NCI-H510A treated with DMSO at 0.1 percent for 48 hours (cell line): ENCODE measurements at regions not wholly inside any gene's neighbourhood (a gene's known extent, or its start where the extent isn't known, plus 50 kb on each side); places are given as distances from the start of the nearest gene placed in this dataset.

Source experiments
- DNase-seq: peaks from one replicate; lab custom pipeline; 2025; lab: John Stamatoyannopoulos, UW

DNA sequence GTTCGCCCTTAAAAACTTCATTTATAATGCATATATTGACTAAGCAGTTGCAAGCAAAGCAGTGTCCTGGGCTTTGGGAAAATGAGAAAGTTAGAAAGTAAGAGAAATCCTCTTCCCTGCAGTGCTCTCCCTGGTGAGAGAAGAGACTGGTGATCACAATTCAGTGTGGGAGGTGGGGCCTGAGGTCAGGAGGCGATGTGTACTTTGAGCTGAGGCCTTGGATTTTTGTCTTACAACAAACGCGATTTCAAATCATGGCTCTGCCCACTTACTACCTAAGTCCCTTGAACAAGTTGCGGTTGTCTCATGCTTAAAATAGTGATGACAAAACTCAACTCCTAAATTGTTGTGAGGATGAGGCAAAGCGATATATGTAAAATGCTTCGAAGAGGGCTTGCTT lies 316.3 kb upstream of the NECTIN3 start:
- no peak for DNase-seq

DNA sequence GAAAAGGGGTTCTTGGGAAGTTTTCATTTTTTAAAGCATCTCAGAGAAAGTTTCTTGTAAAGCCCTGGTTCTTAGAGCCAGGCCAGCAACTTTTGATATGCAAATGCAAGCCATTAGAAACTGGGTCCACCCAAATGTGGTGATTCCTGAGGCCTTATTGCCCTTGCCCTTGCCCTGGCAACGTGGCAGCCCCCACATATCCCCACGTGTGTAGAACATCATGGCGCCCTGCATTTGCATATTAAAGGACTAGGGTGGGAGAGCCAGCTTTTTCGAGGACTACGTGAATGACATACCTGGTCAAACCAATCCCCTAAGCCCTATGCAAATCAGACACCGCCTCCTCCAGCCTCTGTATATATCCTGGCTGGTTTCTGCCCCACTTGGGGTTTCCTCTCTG lies 314.9 kb upstream of the NECTIN3 start:
- DNase-seq, result no peak

- no peak for DNase-seq
Observed at GRCh38 chr3:110758208-110758607, 313.4 kb upstream of the NECTIN3 start.

- DNase-seq, result no peak
Observed at GRCh38 chr3:110767156-110767555, 304.5 kb upstream of the NECTIN3 start.

GRCh38 chr3:110767838-110768237 lies 303.8 kb upstream of the NECTIN3 start:
- DNase-seq, result no peak

DNA sequence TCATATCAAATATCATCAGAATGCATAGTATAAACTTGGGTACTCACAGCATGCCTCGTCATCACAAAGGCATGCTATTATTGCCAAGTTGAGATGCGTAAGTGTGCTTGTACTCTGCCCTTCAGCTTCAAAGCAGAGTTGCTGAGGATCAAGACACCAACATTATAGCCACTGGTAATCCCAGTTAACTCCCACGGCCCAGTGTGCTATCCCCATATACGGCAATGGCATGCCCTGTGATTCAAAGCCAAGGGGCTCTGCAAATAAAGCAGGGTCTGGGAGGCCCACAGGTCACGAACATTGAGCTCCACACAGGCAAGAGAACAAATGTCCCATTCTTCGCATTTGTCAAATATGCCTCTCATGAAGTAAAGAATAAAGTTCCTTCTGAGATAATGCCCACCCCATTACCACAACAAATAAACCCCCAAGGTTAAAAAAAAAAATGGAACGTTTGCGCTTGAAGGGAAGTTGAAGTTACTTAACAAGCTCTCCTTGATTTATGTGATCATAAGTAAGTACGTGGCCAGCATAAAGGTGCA lies 298.1 kb upstream of the NECTIN3 start:
- DNase-seq, result no peak

DNA sequence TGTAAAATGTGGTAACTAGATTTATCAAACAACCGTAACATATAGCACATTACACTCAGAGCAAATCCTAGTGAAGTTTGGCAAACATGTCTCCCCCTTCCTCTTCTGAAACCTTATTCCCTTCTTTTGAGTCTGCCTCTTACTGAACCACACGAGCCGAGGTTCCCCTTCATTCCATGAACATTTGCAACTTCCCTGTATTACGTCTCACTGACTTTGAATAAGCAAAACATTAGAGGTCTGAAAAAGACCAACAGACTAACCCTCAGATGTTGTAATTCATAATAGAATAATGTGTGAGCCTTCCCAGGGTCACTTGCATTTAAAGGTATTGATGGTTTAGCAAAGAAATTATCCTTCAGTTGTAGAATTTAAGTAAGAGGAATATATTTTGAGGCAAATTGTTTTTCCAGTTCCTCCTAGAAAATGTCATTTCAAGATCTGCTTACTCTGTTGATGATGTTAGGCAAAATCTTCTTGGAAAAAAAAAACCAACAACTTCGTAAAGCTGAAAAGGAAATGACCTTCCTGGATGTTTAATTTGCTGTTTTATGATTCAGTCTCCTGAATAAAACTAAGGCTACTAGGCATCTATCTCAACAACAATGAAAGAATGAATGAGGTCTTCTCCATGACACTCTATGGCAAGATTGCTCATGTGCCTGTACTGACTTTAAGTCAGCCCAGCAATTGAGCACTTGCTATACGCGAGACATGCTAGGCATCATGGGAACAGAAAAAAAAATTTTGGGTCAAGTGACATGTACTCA lies 296.9 kb upstream of the NECTIN3 start:
- DNase-seq, result no peak

GRCh38 chr3:110779581-110779980 lies 292.0 kb upstream of the NECTIN3 start:
- no peak for DNase-seq

DNA sequence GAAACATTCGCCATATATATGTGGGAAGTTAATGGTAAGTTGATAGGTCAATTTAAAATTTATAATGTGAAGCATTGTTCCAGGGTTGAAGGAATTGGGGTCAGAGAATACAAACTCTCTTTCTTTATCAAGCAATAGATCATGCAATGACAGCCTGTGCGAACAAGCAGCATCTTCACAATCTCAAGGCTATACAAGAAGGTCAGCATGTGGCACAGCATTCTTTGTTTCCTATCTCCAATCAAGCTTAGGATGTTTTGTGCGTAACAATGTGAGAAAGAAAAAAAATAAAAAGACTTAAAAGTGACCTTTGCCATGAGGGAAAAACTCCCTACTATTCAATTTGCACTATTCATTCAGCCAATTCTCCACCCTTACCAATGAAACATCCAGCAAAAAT lies 288.1 kb upstream of the NECTIN3 start:
- DNase-seq, result no peak

GRCh38 chr3:110788794-110789193 lies 282.8 kb upstream of the NECTIN3 start:
- DNase-seq, result no peak

DNA sequence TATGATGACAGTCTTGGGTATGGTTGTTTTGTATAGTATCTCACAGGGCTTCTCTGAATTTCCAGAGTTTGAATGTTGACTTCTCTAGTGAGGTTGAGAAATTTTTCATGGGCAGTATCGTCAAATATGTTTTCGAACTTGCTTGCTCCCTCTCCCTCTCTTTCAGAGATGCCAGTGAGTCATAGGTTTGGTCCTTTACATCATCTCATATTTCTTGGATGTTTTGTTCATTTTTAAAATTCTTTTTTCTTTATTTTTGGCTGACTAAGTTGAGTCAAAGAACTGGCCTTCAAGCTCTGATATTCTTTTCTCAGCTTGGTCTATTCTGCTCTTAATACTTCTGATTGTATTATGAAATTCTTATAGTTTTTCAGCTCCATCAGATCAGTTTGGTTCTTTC lies 282.3 kb upstream of the NECTIN3 start:
- no peak for DNase-seq

GRCh38 chr3:110790631-110791030 lies 281.0 kb upstream of the NECTIN3 start:
- DNase-seq, result no peak

DNA sequence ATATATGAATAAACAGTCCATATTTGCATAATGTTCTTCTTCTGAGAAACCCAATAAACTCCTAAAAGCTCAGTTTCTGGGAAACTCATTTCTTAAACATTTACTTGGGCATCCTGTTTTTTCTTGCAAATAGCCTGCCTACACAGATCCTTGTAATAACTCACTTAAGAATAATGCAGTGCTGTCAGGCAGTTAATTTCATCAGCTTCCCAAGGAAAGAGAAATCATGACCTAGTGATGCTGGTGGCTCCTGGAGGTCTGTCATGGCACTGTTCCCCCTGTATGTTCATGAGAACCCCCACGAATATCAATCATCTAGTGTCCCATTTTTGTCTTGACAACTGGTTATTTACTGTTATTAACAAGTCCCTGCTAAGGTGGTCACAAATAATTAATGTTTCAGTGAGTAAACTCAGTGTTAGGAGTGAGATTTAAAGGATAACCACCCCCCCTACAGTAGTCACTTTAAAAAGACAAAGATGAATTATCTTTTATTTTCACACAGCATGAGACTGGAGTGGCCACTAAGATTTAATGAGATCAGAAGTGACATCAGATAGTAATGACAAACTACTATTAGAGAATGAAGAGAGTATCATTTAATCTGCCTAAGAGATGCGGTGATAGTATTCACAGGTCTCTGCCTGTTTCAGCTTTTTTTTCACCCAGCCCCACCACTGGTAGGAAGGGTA lies 279.5 kb upstream of the NECTIN3 start:
- DNase-seq, result no peak

DNA sequence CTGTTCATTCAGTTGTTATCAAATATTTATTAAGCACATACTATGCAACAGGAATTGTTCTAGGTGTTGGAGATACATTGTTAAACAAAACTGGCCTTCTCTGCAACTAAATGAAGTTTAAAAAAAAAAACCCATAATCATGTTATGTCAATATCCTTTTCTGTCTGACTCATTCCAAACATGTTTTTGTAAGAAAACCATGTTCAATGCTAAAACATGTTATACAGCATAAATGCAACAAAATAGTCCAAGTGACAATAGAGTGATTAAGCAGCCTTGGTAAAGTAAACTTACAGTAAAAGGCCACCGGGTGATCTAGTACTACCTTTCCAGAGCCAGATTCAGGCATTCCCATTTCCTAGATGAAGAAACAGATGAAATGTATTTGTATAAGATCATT lies 278.0 kb upstream of the NECTIN3 start:
- DNase-seq, result no peak

DNA sequence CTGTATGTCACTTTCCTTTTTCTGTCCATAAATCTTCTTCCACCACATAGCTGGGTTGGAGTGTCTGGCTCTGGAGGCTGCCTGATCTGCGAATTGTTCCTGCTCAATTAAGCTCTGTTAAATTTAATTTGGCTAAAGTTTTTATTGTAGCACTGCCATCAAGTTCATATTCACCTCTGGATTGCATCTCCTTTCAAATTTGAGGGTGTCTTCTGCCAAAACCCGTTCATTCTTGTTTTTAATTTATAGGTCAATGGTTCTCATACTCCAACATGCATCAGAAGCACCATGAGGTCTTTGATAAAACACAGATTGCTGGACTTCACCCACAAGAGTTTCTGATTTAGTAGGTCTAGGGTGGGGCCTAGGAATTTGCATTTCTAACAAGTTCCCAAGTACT lies 276.5 kb upstream of the NECTIN3 start:
- DNase-seq, result no peak

- no peak for DNase-seq
Observed at GRCh38 chr3:110799271-110799670, 272.3 kb upstream of the NECTIN3 start.

GRCh38 chr3:110804856-110805255 lies 266.8 kb upstream of the NECTIN3 start:
- no peak for DNase-seq

DNA sequence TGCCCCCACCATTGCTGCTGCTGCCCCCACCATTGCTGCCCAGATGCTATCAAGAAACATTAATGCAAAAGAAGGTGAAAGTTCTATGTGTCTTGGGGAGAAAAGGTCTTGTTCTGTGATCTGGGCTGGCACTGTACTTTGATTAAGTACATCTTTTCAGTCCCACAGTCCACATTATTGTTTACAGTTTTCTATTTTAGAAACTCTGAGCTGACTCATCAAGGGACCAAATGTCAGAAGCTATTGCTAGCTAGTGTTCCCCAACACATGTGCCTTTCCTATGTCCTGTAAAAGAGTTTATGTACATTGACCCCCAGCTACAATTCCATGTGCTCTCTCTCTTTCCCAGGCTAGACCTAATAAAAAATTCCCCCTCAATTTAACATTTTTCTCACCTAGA lies 264.7 kb upstream of the NECTIN3 start:
- DNase-seq, result no peak

DNA sequence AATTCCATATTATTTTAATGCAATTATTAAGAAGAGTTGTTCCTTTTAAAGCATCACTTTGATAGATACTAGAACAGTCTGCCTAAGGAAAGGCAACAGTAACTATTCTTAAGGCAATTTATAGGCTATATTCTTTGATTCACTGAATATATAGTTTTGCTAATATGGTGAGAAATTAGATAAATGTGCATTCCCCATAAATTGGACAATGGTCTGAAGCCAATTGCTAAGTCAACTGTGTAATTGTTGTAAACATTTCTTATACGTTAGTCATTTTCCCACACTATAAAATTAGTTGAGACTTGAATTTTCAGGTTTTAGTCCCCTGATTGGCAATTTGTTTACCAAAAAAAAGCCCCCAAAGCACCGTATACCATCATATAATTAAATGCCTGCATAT lies 263.0 kb upstream of the NECTIN3 start:
- DNase-seq, result no peak

DNA sequence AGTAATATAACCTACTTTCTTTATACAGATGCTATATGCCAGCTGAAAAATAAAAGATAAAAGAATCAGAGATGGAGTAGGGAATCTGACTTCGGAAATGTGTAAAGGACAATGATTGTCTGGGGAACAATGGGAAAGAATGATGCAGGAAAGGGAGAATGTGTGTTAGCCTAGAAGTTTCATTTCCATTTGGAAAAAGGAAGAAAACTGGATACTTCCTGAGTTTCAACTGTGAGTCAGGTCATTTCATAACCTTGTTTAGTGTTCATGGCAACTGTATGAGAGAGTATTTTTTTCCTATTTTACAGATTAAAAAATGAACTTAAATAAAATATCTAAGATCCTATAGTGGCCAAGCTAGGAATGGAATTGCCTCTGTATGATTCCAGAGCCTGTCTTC lies 261.3 kb upstream of the NECTIN3 start:
- no peak for DNase-seq

DNA sequence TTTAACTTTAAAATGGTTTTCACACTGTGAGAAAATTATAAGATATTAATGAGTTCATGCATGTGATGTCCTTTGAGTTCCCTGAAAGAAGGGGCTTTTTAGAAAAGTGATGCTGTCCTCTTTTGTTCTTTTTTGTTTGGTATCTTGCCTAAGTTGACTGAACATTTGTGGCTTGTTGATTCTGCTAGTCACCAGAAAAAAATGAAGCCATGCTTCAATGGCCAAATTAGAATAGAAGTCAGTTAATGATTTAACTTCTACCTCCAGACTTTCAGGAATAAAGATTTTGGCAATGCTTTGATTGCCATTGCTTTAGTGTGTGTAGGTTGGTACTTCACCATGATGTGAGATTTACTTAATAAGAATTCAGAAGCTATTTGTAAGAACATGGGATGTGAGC lies 260.6 kb upstream of the NECTIN3 start:
- DNase-seq, result no peak

DNA sequence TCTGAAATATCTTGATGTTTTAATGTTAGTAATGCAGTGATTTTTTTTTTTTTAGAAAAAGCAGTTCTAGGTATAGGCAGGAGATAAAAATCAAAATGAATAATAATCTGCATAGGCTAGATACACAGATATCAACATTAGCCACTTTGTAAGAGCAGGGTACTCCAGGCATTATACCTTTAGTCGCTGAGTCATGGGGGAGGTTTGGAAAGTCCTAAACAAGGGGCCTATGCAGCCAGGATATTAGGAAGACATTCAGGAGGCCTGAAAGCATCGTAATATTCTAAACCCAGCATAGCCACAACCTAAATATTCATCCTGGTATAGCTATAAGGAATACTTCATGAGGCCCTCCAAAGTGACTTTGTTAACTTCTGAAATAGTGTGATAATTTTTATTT lies 258.1 kb upstream of the NECTIN3 start:
- no peak for DNase-seq

DNA sequence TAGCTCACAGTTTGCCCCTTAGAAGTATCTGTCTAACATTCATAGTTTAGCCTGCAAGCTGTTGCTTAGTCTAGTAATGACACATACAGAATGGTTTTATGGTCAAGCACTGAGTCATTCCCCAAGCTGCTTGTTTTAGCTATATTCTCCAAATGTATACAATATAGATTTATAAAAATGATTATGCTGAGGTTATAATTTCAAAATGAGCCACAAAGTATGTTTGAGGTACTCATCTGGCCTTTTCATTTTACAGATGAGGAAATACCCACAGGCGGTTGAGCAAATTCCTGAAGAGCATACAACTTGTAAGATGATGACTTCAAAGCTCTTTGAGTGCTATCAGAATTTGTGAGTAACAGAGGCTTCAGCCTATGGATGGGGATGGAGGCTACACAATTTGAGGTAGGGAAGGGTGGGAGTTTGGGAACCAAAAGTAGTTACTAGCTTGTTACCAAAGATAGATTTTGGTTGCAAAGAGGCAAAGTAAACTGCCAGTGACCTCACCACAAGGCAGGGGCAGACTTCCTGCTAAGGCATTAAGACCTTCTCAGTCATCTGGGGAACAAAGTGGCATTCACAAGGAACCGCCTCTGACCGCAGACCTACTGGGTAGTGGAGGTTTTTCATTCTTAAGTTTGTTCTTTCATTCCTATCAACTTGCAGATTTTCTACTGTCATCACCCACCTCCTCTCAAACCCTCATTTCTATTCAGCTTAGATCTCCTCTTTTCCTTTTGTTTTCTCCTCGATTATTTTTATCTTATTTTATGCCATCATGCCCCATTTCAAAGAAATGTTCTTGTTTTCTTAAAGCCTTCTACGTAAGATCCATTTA lies 257.2 kb upstream of the NECTIN3 start:
- DNase-seq, result no peak
